Islet precursor cell (in vitro differentiated cells): ENCODE measurements at regions not wholly inside any gene's neighbourhood (a gene's known extent, or its start where the extent isn't known, plus 50 kb on each side); places are given as distances from the start of the nearest gene placed in this dataset.

ENCODE experiments used
- DNase-seq: peaks from one replicate; pipeline ENCODE4 v3.0.0-alpha.2; 2018

GRCh38 chr4:163773940-163774339, 279.4 kb downstream of the TMA16 start:
- DNase-seq = no peak

- DNase-seq = no peak
Measured at GRCh38 chr4:163776957-163777356, 282.5 kb downstream of the TMA16 start.

GRCh38 chr4:163781726-163782125, 287.2 kb downstream of the TMA16 start:
- DNase-seq = no peak

- DNase-seq = no peak
Measured at GRCh38 chr4:163790231-163790630, 295.7 kb downstream of the TMA16 start.

- no peak for DNase-seq
Measured at GRCh38 chr4:163795885-163796284, 301.4 kb downstream of the TMA16 start.

GRCh38 chr4:163804001-163804400, 309.5 kb downstream of the TMA16 start:
- DNase-seq = no peak

GRCh38 chr4:163806653-163807052, 312.2 kb downstream of the TMA16 start:
- no peak for DNase-seq

GRCh38 chr4:163808011-163808410, 313.5 kb downstream of the TMA16 start:
- no peak for DNase-seq

- DNase-seq = no peak
Measured at GRCh38 chr4:163810755-163811154, 316.3 kb downstream of the TMA16 start.

GRCh38 chr4:163815776-163816175, 321.3 kb downstream of the TMA16 start:
- DNase-seq = no peak

GRCh38 chr4:163816494-163816893, 322.0 kb downstream of the TMA16 start:
- DNase-seq = no peak

- no peak for DNase-seq
Measured at GRCh38 chr4:163818673-163819072, 324.2 kb downstream of the TMA16 start.

- DNase-seq = no peak
Measured at GRCh38 chr4:163833669-163834068, 339.2 kb downstream of the TMA16 start.

GRCh38 chr4:163846008-163846407, 351.5 kb downstream of the TMA16 start:
- DNase-seq = no peak

- DNase-seq = no peak
Measured at GRCh38 chr4:163852246-163852645, 357.8 kb downstream of the TMA16 start.

- no peak for DNase-seq
Measured at GRCh38 chr4:163857903-163858302, 363.4 kb downstream of the TMA16 start.

GRCh38 chr4:163858515-163858914, 364.0 kb downstream of the TMA16 start:
- DNase-seq = no peak

- DNase-seq = no peak
Measured at GRCh38 chr4:163863082-163863481, 368.6 kb downstream of the TMA16 start.

- DNase-seq = no peak
Measured at GRCh38 chr4:163865010-163865409, 370.5 kb downstream of the TMA16 start.

GRCh38 chr4:163866728-163867315, 372.3 kb downstream of the TMA16 start:
- DNase-seq = no peak

- DNase-seq = no peak
Measured at GRCh38 chr4:163868445-163868844, 374.0 kb downstream of the TMA16 start.

- DNase-seq = no peak
Measured at GRCh38 chr4:163871078-163871477, 376.6 kb downstream of the TMA16 start.

GRCh38 chr4:163875327-163875726, 380.8 kb downstream of the TMA16 start:
- no peak for DNase-seq

- no peak for DNase-seq
Measured at GRCh38 chr4:163878336-163879121, 384.0 kb downstream of the TMA16 start.

- no peak for DNase-seq
Measured at GRCh38 chr4:163892417-163892816, 397.9 kb downstream of the TMA16 start.
